UCSD-AML1 (cell line): ENCODE measurements at regions not wholly inside any gene's neighbourhood (a gene's known extent, or its start where the extent isn't known, plus 50 kb on each side); places are given as distances from the start of the nearest gene placed in this dataset.

ENCODE experiments used
- DNase-seq: peaks from one replicate; lab custom pipeline; 2025; ENCODE audit not compliant: unreplicated experiment; lab: John Stamatoyannopoulos, UW

DNA sequence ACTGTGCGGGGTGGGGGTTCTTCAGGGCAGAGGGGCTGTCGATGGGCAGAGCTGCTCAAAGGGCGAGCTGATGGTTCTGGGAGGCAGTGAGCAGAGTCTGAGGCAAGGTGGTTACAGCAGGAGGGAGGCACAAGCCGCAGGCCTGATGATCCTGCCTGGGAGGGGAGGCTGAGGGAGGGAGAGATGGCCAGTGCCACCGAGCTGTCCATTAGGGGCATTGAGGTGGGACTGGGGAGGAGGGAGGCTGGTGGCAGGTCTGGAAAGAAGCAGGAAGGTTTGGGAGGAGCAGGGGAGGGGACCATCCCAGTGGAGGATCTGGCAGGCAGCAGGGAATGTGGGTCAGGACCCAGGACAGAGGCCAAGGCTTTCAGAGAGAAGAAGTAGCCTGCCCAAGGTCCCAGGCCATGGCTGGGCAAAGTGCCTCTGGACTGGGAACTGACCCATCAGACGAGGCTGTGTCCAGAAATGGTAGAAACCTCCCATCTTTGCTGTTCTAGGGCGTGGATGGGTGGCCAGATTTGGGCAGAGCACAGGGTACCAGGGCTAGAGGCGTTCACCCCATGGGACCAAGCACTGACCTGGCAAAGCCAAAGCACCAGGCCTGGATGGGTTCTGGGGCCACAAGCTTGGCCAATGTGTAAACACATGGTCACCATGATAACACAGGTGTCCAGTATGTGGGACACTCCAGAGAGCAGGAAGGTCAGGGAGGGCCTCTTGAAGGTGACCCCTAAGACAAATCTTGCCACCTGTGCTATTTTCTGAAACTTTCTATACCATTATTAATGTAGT is 55.5 kb downstream of the INHBB start:
- no peak for DNase-seq

DNA sequence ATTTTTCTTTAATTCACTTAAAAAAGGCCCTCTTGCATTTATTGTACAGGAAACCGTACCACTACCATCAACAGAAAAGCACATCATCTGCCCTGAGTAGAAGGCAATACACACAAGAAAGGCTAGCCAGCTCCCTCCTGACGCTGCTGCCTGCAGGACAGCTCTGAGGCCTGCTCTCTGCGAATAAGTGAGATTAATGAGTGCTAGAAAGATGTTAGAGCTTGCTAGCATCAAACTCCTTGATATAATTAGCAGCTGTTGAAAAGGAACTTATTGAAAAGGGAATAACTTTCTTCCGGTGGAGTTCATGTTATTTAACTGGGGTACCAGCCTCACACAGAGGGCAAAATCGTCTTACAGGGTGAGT is 56.1 kb downstream of the INHBB start:
- no peak for DNase-seq

DNA sequence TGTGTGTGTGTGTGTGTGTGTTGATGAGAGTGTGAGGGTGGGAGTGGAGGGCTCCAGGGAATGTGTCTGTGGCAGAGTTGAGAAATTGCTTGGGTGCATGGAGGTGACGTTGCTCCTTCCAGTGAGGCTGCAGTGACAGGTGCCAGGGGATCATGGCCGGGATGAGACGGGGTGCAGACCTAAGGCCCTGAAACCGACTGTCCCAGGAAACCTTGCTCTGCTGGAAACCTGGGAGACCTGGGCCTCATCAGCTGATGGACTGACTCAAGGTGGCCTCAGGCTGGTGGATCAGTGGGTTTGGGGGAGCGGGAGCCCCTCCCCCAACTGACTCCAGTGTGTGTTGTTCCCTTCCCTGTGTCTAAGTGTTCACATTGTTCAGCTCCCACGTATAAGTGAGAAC is 56.6 kb downstream of the INHBB start:
- no peak for DNase-seq

DNA sequence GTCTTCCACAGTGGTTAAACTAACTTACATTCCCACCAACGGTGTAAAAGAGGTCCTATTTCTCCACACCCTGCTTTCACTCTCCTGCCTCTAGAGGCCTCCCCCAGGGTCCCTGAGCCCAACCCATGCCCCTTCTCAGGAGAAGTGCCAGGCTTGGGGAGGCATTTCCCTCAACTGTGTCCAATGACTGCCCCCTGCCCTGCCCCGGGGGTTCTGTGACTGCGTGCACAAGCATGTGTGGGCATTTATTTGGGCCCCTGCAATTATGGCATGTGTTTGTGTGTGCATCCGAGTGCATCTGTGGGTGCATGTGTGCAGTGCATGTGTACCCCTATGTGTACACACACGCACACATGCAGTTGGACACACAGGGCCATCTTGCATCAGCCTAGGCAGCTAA is 57.3 kb downstream of the INHBB start:
- DNase-seq = no peak

DNA sequence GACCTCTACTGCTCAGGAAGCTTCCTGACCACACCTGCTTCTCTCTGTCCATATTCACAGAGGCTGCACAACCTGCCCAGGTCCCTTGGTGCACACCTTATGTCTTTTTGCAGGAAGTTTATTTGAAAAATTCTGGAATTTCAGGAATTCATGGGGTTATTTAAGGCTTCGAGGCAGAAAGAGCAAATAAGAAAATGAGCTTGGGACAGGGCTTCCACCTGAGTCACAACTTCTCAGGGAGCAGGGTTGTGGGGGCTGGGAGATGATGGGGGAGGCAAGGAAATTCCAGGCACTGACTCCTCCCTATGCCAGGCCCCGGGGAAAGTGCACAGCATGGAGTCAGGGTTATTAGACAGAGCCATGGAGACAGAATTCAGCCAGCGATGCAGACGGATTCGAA is 57.7 kb downstream of the INHBB start:
- DNase-seq = no peak

DNA sequence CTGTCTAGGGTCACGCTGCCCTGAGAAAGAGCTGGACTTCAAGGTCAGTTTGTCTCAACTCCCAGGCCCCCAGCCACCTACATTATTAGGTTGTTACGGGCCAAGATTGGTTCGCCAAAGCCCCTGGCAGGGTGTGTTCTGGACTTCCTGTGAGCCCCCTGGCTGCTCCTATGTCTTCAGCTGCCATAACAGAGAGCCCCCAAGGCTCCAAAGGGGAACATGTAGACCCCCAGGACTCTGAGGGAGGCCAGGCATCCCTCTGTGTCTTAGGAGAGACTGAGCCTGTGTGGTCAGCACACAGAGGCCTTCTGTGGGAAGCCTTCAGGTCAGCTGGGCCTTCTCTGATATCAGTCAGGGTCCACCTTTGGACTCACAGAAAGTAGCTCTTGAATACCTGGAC is 58.3 kb downstream of the INHBB start:
- DNase-seq = no peak

DNA sequence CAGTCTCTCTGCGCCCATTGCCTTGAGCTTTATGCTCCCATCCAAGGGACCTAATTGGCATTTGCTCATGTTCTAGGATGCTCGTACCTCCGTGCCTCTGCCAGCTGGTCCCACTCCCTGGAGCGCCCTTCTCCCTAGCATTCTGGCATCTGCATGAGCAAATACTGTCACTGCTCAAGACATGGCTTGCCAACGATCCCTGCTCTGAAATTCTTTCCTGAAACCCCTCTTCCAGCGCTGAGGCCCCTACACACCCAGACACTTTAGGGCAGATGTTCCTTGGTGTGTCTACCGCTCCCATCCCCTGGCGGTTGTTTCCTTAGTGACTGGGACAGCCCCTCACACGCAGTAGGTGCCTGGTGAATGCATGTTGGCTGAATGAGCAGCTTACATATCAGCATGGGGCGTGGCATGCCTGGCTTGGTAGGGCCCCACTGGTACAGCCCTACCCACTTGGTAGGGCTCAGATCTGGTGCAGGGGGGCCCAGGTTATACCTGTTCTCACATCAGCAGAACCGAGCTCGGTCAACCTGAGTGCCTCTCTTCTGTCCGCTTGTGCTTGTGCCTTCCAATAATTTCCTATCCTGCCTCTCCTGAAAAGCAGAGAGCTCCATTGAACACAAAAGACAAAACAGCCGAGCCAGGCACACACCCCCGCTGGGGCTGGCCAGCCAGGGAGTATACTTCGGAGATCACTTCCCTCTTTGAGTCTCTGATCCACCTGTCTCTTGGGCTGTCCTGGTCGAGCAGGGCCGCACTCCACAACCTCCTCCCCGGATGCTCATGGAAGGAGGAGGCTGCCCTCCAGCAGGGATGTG is 59.2 kb downstream of the INHBB start:
- no peak for DNase-seq

DNA sequence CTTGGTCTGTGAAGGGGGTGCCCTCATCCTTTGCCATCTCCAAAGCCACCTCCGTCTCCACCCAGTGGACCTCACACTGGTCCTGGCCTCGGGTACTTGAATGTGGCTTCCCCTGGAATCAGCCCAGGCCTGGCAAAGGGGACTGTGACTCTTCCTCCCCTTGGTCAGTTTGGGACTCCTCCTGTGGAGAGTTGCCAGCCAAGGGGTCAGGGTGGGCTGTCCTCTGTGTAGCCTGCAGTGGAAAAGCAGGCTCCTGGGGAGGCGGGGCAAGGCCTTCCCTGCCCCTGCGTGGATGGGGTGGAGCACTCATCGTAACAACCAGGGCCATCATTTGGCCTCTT is 59.8 kb downstream of the INHBB start:
- DNase-seq = no peak

DNA sequence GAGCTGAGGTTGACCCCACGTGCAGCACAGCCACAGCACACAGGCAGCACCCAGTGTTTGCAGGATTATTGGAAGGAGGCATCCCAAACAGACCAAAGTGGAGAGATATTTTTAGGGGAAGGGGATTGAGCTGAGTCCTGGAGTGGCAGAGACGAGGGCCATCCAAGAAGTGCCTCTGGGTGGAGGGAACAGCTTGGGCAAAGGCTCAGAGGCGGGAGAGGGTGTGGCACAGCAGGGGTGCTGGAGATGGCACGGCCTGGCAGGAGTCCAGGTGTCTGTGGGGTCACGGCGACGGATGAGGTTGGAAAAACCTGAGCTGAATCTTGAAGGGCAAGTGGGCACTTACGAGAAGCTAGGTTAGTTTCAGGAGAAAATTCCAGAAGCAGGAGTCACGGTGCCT is 60.6 kb downstream of the INHBB start:
- DNase-seq = no peak

DNA sequence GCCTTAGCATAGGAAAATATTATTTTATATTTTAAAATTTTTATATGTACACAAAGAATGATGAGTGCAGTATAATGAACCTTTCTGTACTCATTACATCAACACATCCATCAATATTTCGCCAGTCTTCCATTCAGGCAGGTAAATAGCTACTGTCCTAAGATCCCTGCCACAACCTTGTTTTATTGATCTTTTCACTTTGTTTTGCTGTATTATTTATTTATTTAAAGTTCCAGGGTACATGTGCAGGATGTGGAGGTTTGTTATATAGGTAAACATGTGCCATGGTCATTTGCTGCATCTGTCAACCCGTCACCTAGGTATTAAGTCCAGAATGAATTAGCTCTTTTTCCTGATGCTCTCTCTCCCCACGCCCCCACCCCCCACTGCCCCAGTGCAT is 64.6 kb downstream of the INHBB start:
- no peak for DNase-seq

DNA sequence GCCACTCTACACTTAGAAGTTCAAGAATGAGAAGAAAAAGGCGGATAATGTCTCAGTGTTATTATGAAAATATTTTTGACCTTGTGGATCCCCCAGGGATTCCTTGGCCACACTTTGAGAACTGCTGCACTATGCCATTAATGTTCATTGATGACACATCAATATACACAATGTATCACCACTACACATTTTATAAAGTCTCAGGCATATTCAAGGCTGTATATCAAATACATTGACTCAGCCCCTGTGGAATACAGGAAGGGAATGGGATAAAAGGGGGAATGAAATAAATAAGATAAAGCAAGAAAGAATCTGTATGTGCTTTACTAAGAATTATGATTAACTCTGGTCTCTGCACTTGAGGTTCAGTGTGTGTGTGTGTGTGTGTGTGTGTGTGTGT is 69.1 kb downstream of the INHBB start:
- DNase-seq = no peak

DNA sequence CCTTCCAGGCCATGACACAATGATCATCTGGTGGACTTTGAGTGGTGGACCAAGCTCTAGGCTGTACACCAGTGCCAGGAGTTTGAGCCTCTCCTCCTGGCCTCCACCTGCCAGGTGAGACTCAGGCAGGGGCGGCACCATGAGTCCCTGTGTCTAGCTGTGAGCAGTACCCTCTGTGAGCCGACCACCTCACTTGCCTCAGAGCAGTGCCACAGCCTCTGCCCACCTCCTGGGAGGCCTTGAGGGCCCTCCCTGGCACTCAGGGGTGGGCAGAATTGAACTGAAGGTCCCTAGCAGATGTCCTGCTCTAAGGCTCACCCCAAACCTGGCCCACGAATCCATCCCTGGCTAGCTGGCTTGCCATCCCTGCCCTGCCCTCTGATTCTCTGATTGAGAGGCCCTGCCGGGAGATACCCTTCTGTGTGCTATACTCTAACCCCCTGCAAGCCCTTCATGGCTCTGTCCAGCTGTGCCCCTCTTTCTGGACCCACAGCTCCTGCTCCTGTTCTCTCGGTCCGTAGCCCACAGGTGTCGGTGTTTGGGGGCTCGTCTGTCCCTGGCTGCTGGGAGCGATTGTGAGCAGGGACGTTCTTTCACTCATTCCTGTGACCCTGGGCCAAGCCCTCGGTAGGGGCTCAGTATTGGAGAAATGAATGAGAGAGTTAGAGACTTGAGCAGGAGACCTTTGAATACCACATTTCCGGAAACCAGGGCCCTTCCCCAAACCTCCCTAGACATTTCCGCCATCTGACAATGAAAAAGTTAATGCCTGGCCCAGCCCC is 70.0 kb downstream of the INHBB start:
- DNase-seq = no peak

DNA sequence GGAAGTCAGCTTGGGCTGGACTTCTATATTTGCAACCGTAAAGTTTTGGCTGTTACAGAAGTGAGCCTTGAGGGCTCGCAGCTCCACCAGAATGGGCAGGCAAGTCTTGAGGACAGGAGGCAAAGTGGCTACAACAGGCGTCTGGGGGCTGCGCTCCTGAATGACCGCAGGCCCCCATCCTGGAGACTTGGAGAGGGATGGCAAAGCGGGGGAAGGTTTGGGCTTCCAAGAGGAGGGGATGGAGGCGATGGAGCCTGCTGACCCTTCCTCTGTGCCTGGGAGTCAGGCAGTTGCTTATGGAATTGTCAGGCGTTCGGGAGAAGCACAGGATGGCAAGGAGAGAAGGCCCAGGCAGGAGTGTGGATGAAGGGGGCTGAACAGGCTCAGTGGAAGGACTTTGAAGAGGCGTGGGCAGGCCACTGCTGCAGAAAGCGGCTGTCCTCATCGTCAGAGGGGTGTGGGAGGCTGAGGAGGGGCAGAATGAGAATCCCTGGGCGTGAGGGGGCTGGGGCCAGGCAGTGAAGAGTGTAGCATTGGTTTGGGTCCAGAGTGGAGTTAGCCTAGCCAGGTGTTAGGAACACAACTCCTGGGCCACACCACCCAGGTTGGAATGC is 72.3 kb downstream of the INHBB start:
- no peak for DNase-seq

DNA sequence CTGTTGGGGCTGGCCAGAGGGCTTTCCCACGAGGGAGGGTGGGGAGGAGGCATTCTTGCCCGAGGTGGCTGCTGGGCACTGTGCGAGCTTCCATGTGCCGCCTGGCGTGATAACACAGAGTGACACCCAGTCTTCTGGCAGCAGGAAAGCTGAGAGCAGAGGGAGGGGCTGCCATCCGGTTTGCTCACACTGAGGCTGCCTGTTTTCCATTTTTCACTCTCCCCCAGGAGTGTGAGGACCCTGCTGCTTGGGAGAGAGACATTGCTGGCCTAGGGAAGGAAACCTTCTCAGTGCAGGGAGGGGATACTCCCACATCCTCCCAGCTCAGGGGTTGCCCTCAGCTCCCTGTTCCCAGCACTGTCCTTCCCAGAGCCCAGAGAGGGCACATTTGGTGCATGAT is 73.1 kb downstream of the INHBB start:
- peak; percentile 48 for DNase-seq

DNA sequence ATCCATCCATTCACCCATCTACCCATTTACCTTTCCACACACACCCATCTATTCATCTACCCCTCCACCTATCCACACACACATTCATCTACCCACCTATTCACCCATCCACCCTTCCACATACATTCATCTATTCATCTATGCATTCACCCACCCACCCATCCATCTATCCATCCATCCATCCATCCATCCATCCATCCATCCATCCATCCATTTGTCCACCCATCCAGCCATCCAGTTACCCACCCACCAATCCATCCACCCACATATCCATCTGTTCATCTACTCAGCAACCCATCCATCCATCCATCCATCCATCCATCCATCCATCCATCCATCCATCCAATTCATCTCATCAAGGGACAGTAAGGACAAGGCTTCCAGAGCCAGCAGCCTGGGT is 74.0 kb downstream of the INHBB start:
- no peak for DNase-seq

DNA sequence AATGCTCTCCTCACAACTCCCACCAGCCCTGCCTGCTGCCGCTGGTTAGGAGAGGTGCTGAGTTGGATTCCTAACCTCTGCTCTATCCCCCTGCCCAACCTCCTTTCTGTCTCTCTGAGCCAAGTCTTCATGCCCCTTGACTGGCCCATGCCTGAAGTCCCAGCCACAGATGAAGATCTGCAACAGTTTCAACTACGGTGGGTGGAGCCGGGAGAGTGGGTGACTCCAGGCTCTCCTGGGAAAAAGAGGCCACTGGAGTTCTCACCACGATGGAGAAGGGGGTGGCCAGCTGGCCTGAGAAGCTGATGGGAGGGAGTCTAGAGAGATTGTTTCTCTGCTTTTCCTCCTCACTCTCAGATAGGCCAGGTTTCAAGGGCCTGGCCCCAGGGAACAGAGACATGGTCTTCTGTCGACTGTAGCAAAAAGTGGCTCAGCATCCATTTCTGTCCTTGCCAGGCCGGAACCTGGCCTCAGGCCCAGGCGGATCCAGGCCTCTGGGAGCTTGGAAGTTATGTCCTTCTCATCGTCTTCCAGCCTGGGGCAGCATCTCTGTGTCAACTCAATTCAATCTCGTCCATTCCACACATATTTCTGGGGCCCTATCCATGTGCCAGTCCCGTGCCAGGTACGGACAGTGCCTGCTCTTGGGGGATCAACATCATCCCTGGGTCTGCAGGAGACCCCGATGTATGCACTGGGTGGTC is 75.3 kb downstream of the INHBB start:
- no peak for DNase-seq

DNA sequence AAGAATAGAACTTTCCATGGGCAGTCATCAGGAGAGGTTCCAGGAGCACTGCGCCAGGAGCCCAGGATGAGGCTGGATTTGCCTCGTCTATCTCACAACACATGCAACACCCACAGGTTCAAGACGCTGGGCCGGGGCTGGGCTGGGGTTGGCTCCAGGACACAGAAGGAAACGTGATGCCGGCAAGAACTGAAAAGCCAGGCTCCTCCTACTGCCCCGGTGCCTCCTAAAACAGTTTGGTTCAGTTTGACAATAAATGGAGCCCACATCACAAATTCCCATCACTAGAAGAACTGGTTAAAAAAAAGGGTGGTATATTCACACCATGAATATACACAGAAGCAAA is 75.9 kb downstream of the INHBB start:
- no peak for DNase-seq

DNA sequence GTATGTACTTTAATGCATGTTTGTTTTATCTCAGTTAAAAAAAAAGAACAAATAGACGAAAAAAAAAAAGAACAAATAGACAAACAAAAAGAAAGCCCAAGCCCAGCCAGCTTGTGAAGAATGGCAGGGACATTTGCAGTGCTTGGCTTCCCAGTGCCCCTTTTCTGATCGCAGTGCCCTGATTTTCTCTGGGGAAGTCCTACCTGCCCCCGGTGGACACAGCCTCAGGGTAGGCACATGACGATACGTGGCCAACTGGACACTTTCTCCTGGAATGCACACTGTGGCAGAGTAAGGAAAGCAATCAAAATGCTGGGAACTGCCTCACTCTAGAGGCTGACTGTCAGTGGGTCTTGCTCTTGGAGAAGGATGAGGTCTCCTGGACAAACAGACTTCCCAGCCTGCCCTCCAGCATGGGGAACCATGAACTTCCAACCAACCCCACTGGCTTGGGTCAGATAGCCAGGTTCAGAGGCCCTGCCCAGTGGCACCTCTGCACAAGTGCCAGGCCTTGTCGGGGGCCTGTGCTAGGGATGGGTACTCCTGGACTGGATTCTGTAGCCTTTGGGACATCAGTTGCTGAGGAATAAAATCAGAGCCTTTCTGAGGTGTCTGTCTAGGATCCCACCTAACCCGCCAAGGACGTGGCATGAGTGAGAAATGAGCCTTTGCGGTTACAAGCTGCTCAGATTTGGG is 76.7 kb downstream of the INHBB start:
- DNase-seq = no peak

DNA sequence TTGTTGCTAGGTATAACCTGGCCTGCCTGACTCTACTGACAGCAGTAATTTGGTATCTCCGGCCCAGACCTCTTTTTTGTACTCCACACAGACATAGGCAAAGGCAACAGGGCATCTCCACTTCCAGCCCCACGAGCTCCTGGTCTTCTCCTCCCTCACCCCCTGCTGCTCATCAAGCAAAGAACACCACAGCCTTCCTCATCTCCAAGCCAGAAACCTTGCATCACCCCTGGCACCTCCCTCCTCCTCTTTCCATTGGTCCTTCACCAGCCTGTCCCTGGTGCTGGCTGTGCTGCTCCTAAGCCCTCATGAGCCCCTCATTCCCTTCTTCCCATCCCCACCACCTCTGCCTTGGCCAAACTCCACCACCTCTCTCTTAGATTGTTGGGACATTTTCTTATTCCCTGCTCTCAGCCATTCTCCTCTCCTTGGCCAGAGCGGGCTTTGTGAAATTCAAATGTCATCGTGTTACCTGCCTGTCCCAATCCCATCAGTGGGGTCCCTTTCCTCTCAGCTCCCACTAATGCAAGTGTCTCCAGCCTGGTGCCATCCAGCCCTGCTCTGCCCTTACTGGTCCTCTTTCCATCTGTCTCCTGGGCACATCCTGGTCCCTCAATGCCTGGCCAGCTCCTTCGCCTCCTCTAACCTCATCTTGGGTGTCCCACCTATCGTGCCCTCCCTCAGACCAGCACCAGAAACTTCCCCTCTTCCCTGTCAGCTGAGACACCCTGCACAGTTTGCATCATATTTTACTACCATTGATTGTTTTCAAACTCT is 77.4 kb downstream of the INHBB start:
- DNase-seq = no peak
